ENCODE measurements at regions not wholly inside any gene's neighbourhood (a gene's known extent, or its start where the extent isn't known, plus 50 kb on each side); places are given as distances from the start of the nearest gene placed in this dataset.

DNA sequence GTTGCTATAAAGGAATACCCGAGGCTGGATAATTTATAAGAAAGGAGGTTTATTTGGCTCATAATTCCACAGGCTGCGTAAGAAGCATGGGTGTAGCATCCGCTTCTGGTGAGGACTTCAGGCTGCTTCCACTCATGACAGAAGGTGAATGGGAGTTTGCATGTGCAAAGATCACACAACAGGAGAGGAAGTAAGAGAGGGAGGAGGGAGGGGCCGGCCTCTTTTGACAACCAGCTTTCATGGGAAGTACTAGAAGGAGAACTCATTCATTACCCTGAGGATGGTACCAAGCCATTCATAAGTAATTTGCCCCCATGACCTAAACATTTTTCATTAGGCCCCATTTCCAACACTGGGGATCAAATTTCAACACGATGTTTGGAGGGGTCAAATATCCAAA, 386.8 kb upstream of the NETO1 start:
- TF ChIP-seq, protein P1, sequence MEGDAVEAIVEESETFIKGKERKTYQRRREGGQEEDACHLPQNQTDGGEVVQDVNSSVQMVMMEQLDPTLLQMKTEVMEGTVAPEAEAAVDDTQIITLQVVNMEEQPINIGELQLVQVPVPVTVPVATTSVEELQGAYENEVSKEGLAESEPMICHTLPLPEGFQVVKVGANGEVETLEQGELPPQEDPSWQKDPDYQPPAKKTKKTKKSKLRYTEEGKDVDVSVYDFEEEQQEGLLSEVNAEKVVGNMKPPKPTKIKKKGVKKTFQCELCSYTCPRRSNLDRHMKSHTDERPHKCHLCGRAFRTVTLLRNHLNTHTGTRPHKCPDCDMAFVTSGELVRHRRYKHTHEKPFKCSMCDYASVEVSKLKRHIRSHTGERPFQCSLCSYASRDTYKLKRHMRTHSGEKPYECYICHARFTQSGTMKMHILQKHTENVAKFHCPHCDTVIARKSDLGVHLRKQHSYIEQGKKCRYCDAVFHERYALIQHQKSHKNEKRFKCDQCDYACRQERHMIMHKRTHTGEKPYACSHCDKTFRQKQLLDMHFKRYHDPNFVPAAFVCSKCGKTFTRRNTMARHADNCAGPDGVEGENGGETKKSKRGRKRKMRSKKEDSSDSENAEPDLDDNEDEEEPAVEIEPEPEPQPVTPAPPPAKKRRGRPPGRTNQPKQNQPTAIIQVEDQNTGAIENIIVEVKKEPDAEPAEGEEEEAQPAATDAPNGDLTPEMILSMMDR (IDR thresholded peaks at IDR 0.05), result no peak
- no peak for TF ChIP-seq ZFX (IDR thresholded peaks at IDR 0.05; ENCODE audit: borderline replicate concordance)

All from 22Rv1 (cell line).